NCI-H524 (cell line): ENCODE measurements at regions not wholly inside any gene's neighbourhood (a gene's known extent, or its start where the extent isn't known, plus 50 kb on each side); places are given as distances from the start of the nearest gene placed in this dataset.

Experiments used
- DNase-seq, 2 experiments: peaks; one replicate each; lab custom pipeline; 2025; lab: John Stamatoyannopoulos, UW

GRCh38 chr11:19519912-19520641 lies 192.6 kb upstream of the NAV2 start:
- no peak for DNase-seq

- DNase-seq: no peak
Measured at GRCh38 chr11:19519353-19519752, 193.3 kb upstream of the NAV2 start.

- no peak for DNase-seq
Measured at GRCh38 chr11:19513253-19513652, 199.4 kb upstream of the NAV2 start.

GRCh38 chr11:19512618-19513017 lies 200.0 kb upstream of the NAV2 start:
- DNase-seq: no peak

- no peak for DNase-seq
Measured at GRCh38 chr11:19511413-19512183, 201.0 kb upstream of the NAV2 start.

GRCh38 chr11:19511066-19511412 lies 201.6 kb upstream of the NAV2 start:
- DNase-seq: no peak

- no peak for DNase-seq
Measured at GRCh38 chr11:19510468-19510867, 202.2 kb upstream of the NAV2 start.

GRCh38 chr11:19509215-19509614 lies 203.4 kb upstream of the NAV2 start:
- DNase-seq: peak; percentile 15 to 31

- DNase-seq: no peak
Measured at GRCh38 chr11:19508165-19508564, 204.5 kb upstream of the NAV2 start.

GRCh38 chr11:19506816-19507486 lies 205.7 kb upstream of the NAV2 start:
- peak; percentile 32 to 77 for DNase-seq

GRCh38 chr11:19502691-19503253 lies 209.9 kb upstream of the NAV2 start:
- no peak for DNase-seq

- no peak for DNase-seq
Measured at GRCh38 chr11:19501631-19502030, 211.0 kb upstream of the NAV2 start.

- no peak for DNase-seq
Measured at GRCh38 chr11:19499999-19500398, 212.6 kb upstream of the NAV2 start.

- peak in 1 of 2 experiments; percentile 61 for DNase-seq
Measured at GRCh38 chr11:19499026-19499669, 213.5 kb upstream of the NAV2 start.

GRCh38 chr11:19493446-19494213 lies 219.0 kb upstream of the NAV2 start:
- peak; percentile 82 to 95 for DNase-seq

GRCh38 chr11:19482319-19483100 lies 230.1 kb upstream of the NAV2 start:
- no peak for DNase-seq

- DNase-seq: no peak
Measured at GRCh38 chr11:19480540-19480939, 232.1 kb upstream of the NAV2 start.

GRCh38 chr11:19478891-19479290 lies 233.7 kb upstream of the NAV2 start:
- no peak for DNase-seq

GRCh38 chr11:19474954-19475721 lies 234.4 kb upstream of the E2F8 start:
- DNase-seq: no peak

- no peak for DNase-seq
Measured at GRCh38 chr11:19474211-19474610, 233.5 kb upstream of the E2F8 start.
